ENCODE measurements at regions not wholly inside any gene's neighbourhood (a gene's known extent, or its start where the extent isn't known, plus 50 kb on each side); places are given as distances from the start of the nearest gene placed in this dataset.

- no peaks in the 10 kb centered on the region for H4K20me1 ChIP-seq (ENCODE audit: control insufficient read depth, insufficient read depth, low read length, poor library complexity, severe bottlenecking)
- CTCF ChIA-PET = no interaction called here
- H3K9me3 ChIP-seq (ENCODE audit: control extremely low read depth in 1 of 3, control insufficient read depth in 2 of 3, insufficient read depth in 1 of 3, low read length in 2 of 3) = peaks cover 0 to 3% (median 0%) of the 10 kb centered on the region in 3 donors
- H3K27ac ChIP-seq (ENCODE audit: low read length in 2 of 2) = no peak overlapping the region
- TF ChIP-seq CTCF (IDR thresholded peaks at IDR 0.05) (no peak), EZH2 (IDR thresholded peaks at IDR 0.05; ENCODE audit: borderline replicate concordance, insufficient read depth, low read depth, low read length, poor library complexity, severe bottlenecking) (no peak)
- POLR2A ChIA-PET = no interaction called here
- H3K9me3 Mint-ChIP-seq (ENCODE audit: insufficient read depth) = no peaks in the 10 kb centered on the region
- peaks cover 0 to 14% (median 0%) of the 10 kb centered on the region in 4 experiments for H3K27me3 ChIP-seq (replicated peaks in 1 of 4; ENCODE audit: control extremely low read depth in 1 of 4, control insufficient read depth in 3 of 4, insufficient read depth in 4 of 4, low read length in 3 of 4)
- H2AFZ ChIP-seq (ENCODE audit: insufficient read depth, low read depth, low read length, poor library complexity, severe bottlenecking) = no peak overlapping the region
- no peak overlapping the region for H3K4me3 Mint-ChIP-seq
- no peak overlapping the region for H3K4me3 ChIP-seq (ENCODE audit: control extremely low read depth in 1 of 5, extremely low read depth in 1 of 5, insufficient read depth in 1 of 5, low read depth in 2 of 5, low read length in 4 of 5)
- H3K4me1 Mint-ChIP-seq = peaks cover 22% of the 10 kb centered on the region
- no peak overlapping the region for H3K27ac Mint-ChIP-seq
- peaks cover 11 to 20% of the 10 kb centered on the region in 2 donors for H3K4me1 ChIP-seq (ENCODE audit: control insufficient read depth in 2 of 2, insufficient read depth in 2 of 2, low read length in 2 of 2)
- 71% methylated on average over 1 of the region's 2 CpGs for WGBS (ENCODE audit: insufficient coverage)
- no peak for DNase-seq
- no peaks in the 10 kb centered on the region for H3K79me2 ChIP-seq (ENCODE audit: control insufficient read depth, insufficient read depth, low read length)
- peaks cover 35% of the 10 kb centered on the region for H3K27me3 Mint-ChIP-seq
- no peaks in the 10 kb centered on the region for H3K36me3 ChIP-seq (replicated peaks in 1 of 2; ENCODE audit: control extremely low read depth in 1 of 2, control insufficient read depth in 1 of 2, extremely low read depth in 1 of 2, insufficient read depth in 2 of 2, low read length in 1 of 2)
- H3K4me2 ChIP-seq (replicated peaks; ENCODE audit: low read depth, low read length, poor library complexity, severe bottlenecking) = no peak overlapping the region
- intact Hi-C loops (cut with micrococcal nuclease) = no loop called here
- H3K9ac ChIP-seq (ENCODE audit: low read length) = no peak overlapping the region
- ATAC-seq (ENCODE audit: low read depth) = no peak
Measured at GRCh38 chr10:14382531-14382930, 51.8 kb upstream of the FRMD4A start.

- Histone ChIP-seq H3K4me1 (ENCODE audit: control insufficient read depth in 2 of 2, insufficient read depth in 2 of 2, low read length in 2 of 2) (peaks cover 11 to 20% of the 10 kb centered on the region in 2 donors), H3K9me3 (ENCODE audit: control extremely low read depth in 1 of 3, control insufficient read depth in 2 of 3, insufficient read depth in 1 of 3, low read length in 2 of 3) (peaks cover 0 to 3% (median 0%) of the 10 kb centered on the region in 3 donors), H3K4me3 (ENCODE audit: control extremely low read depth in 1 of 5, extremely low read depth in 1 of 5, insufficient read depth in 1 of 5, low read depth in 2 of 5, low read length in 4 of 5) (no peak overlapping the region), H2AFZ (ENCODE audit: insufficient read depth, low read depth, low read length, poor library complexity, severe bottlenecking) (no peak overlapping the region), H3K27ac (ENCODE audit: low read length in 2 of 2) (no peak overlapping the region), H4K20me1 (ENCODE audit: control insufficient read depth, insufficient read depth, low read length, poor library complexity, severe bottlenecking) (no peaks in the 10 kb centered on the region), H3K36me3 (replicated peaks in 1 of 2; ENCODE audit: control extremely low read depth in 1 of 2, control insufficient read depth in 1 of 2, extremely low read depth in 1 of 2, insufficient read depth in 2 of 2, low read length in 1 of 2) (no peaks in the 10 kb centered on the region), H3K9ac (ENCODE audit: low read length) (no peak overlapping the region), H3K4me2 (replicated peaks; ENCODE audit: low read depth, low read length, poor library complexity, severe bottlenecking) (no peak overlapping the region), H3K27me3 (replicated peaks in 1 of 4; ENCODE audit: control extremely low read depth in 1 of 4, control insufficient read depth in 3 of 4, insufficient read depth in 4 of 4, low read length in 3 of 4) (peaks cover 0 to 14% (median 0%) of the 10 kb centered on the region in 4 experiments), H3K79me2 (ENCODE audit: control insufficient read depth, insufficient read depth, low read length) (no peaks in the 10 kb centered on the region)
- peaks cover 22% of the 10 kb centered on the region for H3K4me1 Mint-ChIP-seq
- DNase-seq (peak; percentile 36), ATAC-seq (ENCODE audit: low read depth) (peak; percentile 14)
- H3K27ac Mint-ChIP-seq = no peak overlapping the region
- ChIA-PET CTCF (no interaction called here), POLR2A (no interaction called here)
- intact Hi-C loops (cut with micrococcal nuclease) = no loop called here
- no peak overlapping the region for H3K4me3 Mint-ChIP-seq
- H3K27me3 Mint-ChIP-seq = peaks cover 40% of the 10 kb centered on the region
- WGBS (ENCODE audit: insufficient coverage) = no CpG with 5 or more reads among the region's 5 CpGs
- H3K9me3 Mint-ChIP-seq (ENCODE audit: insufficient read depth) = no peaks in the 10 kb centered on the region
- TF ChIP-seq CTCF (IDR thresholded peaks at IDR 0.05) = no peak
Measured at GRCh38 chr10:14382022-14382421, 51.3 kb upstream of the FRMD4A start.

Measured in B cell (primary cell).